ENCODE measurements at regions not wholly inside any gene's neighbourhood (a gene's known extent, or its start where the extent isn't known, plus 50 kb on each side); places are given as distances from the start of the nearest gene placed in this dataset.

GRCh38 chr6:14224359-14225103 lies 107.0 kb downstream of the CD83 start:
- no peak for TF ChIP-seq CTCF (IDR thresholded peaks at IDR 0.05; ENCODE audit: borderline replicate concordance)
- no peaks in the 10 kb centered on the region for H3K27me3 ChIP-seq (ENCODE audit: low read depth)
- no peak for DNase-seq
- H3K36me3 ChIP-seq = no peaks in the 10 kb centered on the region
- no peak overlapping the region for H3K4me3 ChIP-seq
- intact Hi-C loops (cut with micrococcal nuclease) = no loop called here
- peaks cover 9% of the 10 kb centered on the region for H3K9me3 ChIP-seq (replicated peaks)
- no peaks in the 10 kb centered on the region for H3K4me1 ChIP-seq
- H3K27ac ChIP-seq (replicated peaks) = no peak overlapping the region

- H3K4me3 ChIP-seq = no peak overlapping the region
- no peaks in the 10 kb centered on the region for H3K36me3 ChIP-seq
- no peaks in the 10 kb centered on the region for H3K27me3 ChIP-seq (ENCODE audit: low read depth)
- H3K9me3 ChIP-seq (replicated peaks) = peaks cover 9% of the 10 kb centered on the region
- no peak for DNase-seq
- no peak for TF ChIP-seq CTCF (IDR thresholded peaks at IDR 0.05; ENCODE audit: borderline replicate concordance)
- H3K4me1 ChIP-seq = no peaks in the 10 kb centered on the region
- intact Hi-C loops (cut with micrococcal nuclease) = no loop called here
- no peak overlapping the region for H3K27ac ChIP-seq (replicated peaks)
These were observed 108.6 kb downstream of the CD83 start for GRCh38 chr6:14226051-14226660.

- Histone ChIP-seq H3K9me3 (replicated peaks) (peaks cover 9% of the 10 kb centered on the region), H3K27me3 (ENCODE audit: low read depth) (no peaks in the 10 kb centered on the region), H3K36me3 (no peaks in the 10 kb centered on the region), H3K27ac (replicated peaks) (no peak overlapping the region), H3K4me1 (no peaks in the 10 kb centered on the region), H3K4me3 (no peak overlapping the region)
- no peak for TF ChIP-seq CTCF (IDR thresholded peaks at IDR 0.05; ENCODE audit: borderline replicate concordance)
- DNase-seq = peak; percentile 19
- intact Hi-C loops (cut with micrococcal nuclease) = no loop called here
These were observed 111.0 kb downstream of the CD83 start for GRCh38 chr6:14228571-14228970.

GRCh38 chr6:14231071-14231483 lies 113.5 kb downstream of the CD83 start:
- Histone ChIP-seq H3K36me3 (no peaks in the 10 kb centered on the region), H3K27me3 (ENCODE audit: low read depth) (no peaks in the 10 kb centered on the region), H3K27ac (replicated peaks) (no peak overlapping the region), H3K4me1 (peaks cover under 1% of the 10 kb centered on the region), H3K9me3 (replicated peaks) (peaks cover 3% of the 10 kb centered on the region), H3K4me3 (no peak overlapping the region)
- no peak for DNase-seq
- no peak for TF ChIP-seq CTCF (IDR thresholded peaks at IDR 0.05; ENCODE audit: borderline replicate concordance)
- intact Hi-C loops (cut with micrococcal nuclease) = no loop called here

- no peak for DNase-seq
- intact Hi-C loops (cut with micrococcal nuclease) = no loop called here
- no peak for TF ChIP-seq CTCF (IDR thresholded peaks at IDR 0.05; ENCODE audit: borderline replicate concordance)
- Histone ChIP-seq H3K4me3 (no peak overlapping the region), H3K4me1 (peaks cover 5% of the 10 kb centered on the region), H3K9me3 (replicated peaks) (no peaks in the 10 kb centered on the region), H3K27ac (replicated peaks) (no peak overlapping the region), H3K27me3 (ENCODE audit: low read depth) (no peaks in the 10 kb centered on the region), H3K36me3 (no peaks in the 10 kb centered on the region)
These were observed 114.1 kb downstream of the CD83 start for GRCh38 chr6:14231501-14232280.
